ENCODE measurements at regions not wholly inside any gene's neighbourhood (a gene's known extent, or its start where the extent isn't known, plus 50 kb on each side); places are given as distances from the start of the nearest gene placed in this dataset.
"Not testable (repeated sequence)": the region's sequence is repeated elsewhere in the genome, so short reads cannot be mapped to it uniquely, and the experiment has no call there.

- TF ChIP-seq, protein P1, sequence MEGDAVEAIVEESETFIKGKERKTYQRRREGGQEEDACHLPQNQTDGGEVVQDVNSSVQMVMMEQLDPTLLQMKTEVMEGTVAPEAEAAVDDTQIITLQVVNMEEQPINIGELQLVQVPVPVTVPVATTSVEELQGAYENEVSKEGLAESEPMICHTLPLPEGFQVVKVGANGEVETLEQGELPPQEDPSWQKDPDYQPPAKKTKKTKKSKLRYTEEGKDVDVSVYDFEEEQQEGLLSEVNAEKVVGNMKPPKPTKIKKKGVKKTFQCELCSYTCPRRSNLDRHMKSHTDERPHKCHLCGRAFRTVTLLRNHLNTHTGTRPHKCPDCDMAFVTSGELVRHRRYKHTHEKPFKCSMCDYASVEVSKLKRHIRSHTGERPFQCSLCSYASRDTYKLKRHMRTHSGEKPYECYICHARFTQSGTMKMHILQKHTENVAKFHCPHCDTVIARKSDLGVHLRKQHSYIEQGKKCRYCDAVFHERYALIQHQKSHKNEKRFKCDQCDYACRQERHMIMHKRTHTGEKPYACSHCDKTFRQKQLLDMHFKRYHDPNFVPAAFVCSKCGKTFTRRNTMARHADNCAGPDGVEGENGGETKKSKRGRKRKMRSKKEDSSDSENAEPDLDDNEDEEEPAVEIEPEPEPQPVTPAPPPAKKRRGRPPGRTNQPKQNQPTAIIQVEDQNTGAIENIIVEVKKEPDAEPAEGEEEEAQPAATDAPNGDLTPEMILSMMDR (IDR thresholded peaks at IDR 0.05; ENCODE audit: insufficient read depth, low read depth, low read length): not testable (repeated sequence)
- not testable (repeated sequence) for TF ChIP-seq EZH2 (IDR thresholded peaks at IDR 0.05; ENCODE audit: insufficient read depth, low read length)
These were observed 52.7 kb upstream of the NOTCH1 start for GRCh38 chr9:136598390-136599073.

Measured in astrocyte (in vitro differentiated cells and primary cell).